ENCODE measurements at regions not wholly inside any gene's neighbourhood (a gene's known extent, or its start where the extent isn't known, plus 50 kb on each side); places are given as distances from the start of the nearest gene placed in this dataset.

- TF ChIP-seq, protein P1, sequence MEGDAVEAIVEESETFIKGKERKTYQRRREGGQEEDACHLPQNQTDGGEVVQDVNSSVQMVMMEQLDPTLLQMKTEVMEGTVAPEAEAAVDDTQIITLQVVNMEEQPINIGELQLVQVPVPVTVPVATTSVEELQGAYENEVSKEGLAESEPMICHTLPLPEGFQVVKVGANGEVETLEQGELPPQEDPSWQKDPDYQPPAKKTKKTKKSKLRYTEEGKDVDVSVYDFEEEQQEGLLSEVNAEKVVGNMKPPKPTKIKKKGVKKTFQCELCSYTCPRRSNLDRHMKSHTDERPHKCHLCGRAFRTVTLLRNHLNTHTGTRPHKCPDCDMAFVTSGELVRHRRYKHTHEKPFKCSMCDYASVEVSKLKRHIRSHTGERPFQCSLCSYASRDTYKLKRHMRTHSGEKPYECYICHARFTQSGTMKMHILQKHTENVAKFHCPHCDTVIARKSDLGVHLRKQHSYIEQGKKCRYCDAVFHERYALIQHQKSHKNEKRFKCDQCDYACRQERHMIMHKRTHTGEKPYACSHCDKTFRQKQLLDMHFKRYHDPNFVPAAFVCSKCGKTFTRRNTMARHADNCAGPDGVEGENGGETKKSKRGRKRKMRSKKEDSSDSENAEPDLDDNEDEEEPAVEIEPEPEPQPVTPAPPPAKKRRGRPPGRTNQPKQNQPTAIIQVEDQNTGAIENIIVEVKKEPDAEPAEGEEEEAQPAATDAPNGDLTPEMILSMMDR (IDR thresholded peaks at IDR 0.05): no peak
- no peak for TF ChIP-seq POLR2A (IDR thresholded peaks at IDR 0.05)
Observed at GRCh38 chr10:2784766-2785165, 282.6 kb upstream of the PFKP start.
